ENCODE measurements at regions not wholly inside any gene's neighbourhood (a gene's known extent, or its start where the extent isn't known, plus 50 kb on each side); places are given as distances from the start of the nearest gene placed in this dataset.

DNA sequence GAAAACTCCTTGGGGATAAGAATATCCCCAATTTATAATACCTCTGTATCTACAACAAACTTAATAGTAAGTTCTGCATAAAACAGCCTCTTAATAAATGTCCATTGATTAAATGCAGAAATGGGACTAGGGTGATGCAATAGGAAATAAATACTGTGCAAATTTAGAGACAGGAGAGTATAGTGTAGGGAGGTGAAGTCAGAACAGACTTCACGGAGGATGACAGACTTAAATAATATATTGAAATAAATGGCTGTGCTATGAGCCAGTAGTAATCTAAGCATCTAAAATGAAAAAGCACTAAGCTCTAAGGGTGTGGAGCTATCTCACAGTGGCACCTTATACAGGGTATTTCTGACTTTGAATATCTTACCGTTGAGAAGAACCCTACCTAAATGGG is 265.3 kb downstream of the GRIN2B start:
- Histone ChIP-seq H3K36me3 (ENCODE audit: control insufficient read depth in 4 of 4, insufficient read depth in 3 of 4, low read depth in 1 of 4, low read length in 3 of 4) (no peaks in the 10 kb centered on the region), H3K27me3 (ENCODE audit: control insufficient read depth in 4 of 4, insufficient read depth in 4 of 4, low read length in 3 of 4) (peaks cover 0 to 5% (median 0%) of the 10 kb centered on the region in 4 donors), H3K27ac (ENCODE audit: low read depth in 1 of 2, low read length in 2 of 2) (no peak overlapping the region), H3K9me3 (ENCODE audit: control insufficient read depth in 4 of 4, low read length in 3 of 4) (peaks cover 0 to 2% (median 0%) of the 10 kb centered on the region in 4 donors), H3K4me3 (ENCODE audit: low read depth in 1 of 3, low read length in 3 of 3) (no peak overlapping the region), H3K4me1 (ENCODE audit: control insufficient read depth in 4 of 4, insufficient read depth in 4 of 4, low read length in 3 of 4) (no peaks in the 10 kb centered on the region), H3K9ac (ENCODE audit: low read depth in 1 of 2, low read length in 2 of 2) (no peak overlapping the region)
- TF ChIP-seq RXRA (IDR thresholded peaks at IDR 0.05) (no peak), NR2F2 (IDR thresholded peaks at IDR 0.05) (no peak), TAF1 (conservative IDR thresholded peaks at IDR 0.05) (no peak), YY1 (IDR thresholded peaks at IDR 0.05) (no peak), SP1 (IDR thresholded peaks at IDR 0.05) (no peak)
- TF ChIP-seq, protein P1, sequence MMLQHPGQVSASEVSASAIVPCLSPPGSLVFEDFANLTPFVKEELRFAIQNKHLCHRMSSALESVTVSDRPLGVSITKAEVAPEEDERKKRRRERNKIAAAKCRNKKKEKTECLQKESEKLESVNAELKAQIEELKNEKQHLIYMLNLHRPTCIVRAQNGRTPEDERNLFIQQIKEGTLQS (IDR thresholded peaks at IDR 0.05), result no peak
- TF ChIP-seq, protein P2, sequence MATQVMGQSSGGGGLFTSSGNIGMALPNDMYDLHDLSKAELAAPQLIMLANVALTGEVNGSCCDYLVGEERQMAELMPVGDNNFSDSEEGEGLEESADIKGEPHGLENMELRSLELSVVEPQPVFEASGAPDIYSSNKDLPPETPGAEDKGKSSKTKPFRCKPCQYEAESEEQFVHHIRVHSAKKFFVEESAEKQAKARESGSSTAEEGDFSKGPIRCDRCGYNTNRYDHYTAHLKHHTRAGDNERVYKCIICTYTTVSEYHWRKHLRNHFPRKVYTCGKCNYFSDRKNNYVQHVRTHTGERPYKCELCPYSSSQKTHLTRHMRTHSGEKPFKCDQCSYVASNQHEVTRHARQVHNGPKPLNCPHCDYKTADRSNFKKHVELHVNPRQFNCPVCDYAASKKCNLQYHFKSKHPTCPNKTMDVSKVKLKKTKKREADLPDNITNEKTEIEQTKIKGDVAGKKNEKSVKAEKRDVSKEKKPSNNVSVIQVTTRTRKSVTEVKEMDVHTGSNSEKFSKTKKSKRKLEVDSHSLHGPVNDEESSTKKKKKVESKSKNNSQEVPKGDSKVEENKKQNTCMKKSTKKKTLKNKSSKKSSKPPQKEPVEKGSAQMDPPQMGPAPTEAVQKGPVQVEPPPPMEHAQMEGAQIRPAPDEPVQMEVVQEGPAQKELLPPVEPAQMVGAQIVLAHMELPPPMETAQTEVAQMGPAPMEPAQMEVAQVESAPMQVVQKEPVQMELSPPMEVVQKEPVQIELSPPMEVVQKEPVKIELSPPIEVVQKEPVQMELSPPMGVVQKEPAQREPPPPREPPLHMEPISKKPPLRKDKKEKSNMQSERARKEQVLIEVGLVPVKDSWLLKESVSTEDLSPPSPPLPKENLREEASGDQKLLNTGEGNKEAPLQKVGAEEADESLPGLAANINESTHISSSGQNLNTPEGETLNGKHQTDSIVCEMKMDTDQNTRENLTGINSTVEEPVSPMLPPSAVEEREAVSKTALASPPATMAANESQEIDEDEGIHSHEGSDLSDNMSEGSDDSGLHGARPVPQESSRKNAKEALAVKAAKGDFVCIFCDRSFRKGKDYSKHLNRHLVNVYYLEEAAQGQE (IDR thresholded peaks at IDR 0.05), result no peak
- TF ChIP-seq, protein P3, sequence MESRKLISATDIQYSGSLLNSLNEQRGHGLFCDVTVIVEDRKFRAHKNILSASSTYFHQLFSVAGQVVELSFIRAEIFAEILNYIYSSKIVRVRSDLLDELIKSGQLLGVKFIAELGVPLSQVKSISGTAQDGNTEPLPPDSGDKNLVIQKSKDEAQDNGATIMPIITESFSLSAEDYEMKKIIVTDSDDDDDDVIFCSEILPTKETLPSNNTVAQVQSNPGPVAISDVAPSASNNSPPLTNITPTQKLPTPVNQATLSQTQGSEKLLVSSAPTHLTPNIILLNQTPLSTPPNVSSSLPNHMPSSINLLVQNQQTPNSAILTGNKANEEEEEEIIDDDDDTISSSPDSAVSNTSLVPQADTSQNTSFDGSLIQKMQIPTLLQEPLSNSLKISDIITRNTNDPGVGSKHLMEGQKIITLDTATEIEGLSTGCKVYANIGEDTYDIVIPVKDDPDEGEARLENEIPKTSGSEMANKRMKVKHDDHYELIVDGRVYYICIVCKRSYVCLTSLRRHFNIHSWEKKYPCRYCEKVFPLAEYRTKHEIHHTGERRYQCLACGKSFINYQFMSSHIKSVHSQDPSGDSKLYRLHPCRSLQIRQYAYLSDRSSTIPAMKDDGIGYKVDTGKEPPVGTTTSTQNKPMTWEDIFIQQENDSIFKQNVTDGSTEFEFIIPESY (IDR thresholded peaks at IDR 0.05), result no peak
- 87% methylated on average over 2 of the region's 2 CpGs for WGBS
- no peak for DNase-seq (ENCODE audit: low spot score)

DNA sequence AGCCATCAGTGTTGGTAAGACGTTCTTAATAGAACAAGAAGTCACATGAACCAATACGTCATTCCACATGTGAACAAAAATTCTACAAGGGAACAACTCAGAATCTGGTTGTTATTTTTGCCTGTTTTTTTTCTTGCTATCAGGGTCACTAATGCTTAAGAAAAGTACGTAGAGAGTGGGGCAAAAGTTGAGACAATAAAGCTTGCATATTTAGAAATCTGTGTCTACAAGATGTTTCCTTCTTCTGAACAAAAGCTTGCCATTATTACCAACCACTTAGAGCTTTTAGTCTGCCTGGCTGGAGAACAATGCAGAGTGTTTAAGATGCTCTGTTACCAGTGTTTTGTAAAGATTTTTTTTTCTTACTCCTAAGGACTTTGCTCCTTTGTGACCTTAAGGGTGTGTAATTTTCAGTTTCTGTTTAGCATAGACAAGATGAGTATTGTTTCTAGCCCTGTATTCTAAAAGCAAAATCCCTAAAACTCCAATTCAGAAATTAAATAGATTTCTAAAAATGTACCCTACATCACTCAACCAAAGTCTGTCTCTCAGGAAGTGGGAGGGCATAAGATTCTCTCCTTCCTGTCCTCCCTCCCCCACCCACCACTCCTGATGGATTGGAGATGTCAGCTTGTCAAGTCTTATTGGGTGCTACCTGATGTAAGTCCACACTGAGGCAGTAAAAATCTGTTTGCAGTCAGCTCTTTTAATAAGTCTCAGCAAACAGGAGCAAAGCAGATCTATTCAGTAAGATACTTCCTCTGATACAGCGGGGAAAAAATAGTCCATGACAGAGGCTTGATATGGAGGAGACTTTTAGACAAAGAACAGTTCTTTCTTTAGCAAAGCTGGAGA is 267.6 kb downstream of the GRIN2B start:
- 66% methylated on average over 4 of the region's 4 CpGs for WGBS
- Histone ChIP-seq H3K9ac (ENCODE audit: low read depth in 1 of 2, low read length in 2 of 2) (no peak overlapping the region), H3K36me3 (ENCODE audit: control insufficient read depth in 4 of 4, insufficient read depth in 3 of 4, low read depth in 1 of 4, low read length in 3 of 4) (no peaks in the 10 kb centered on the region), H3K27me3 (ENCODE audit: control insufficient read depth in 4 of 4, insufficient read depth in 4 of 4, low read length in 3 of 4) (peaks cover 0 to 2% (median 0%) of the 10 kb centered on the region in 4 donors), H3K4me3 (ENCODE audit: low read depth in 1 of 3, low read length in 3 of 3) (no peak overlapping the region), H3K4me1 (ENCODE audit: control insufficient read depth in 4 of 4, insufficient read depth in 4 of 4, low read length in 3 of 4) (no peaks in the 10 kb centered on the region), H3K9me3 (ENCODE audit: control insufficient read depth in 4 of 4, low read length in 3 of 4) (peaks cover 0 to 2% (median 0%) of the 10 kb centered on the region in 4 donors), H3K27ac (ENCODE audit: low read depth in 1 of 2, low read length in 2 of 2) (no peak overlapping the region)
- TF ChIP-seq, protein P3 (IDR thresholded peaks at IDR 0.05), result no peak
- TF ChIP-seq RXRA (IDR thresholded peaks at IDR 0.05), result no peak
- TF ChIP-seq FOXA2 (IDR thresholded peaks at IDR 0.05), result no peak
- TF ChIP-seq, protein P2 (IDR thresholded peaks at IDR 0.05), result no peak
- no peak for TF ChIP-seq HNF4A (conservative IDR thresholded peaks at IDR 0.05)
- TF ChIP-seq FOXA1 (IDR thresholded peaks at IDR 0.05), result no peak
- DNase-seq (ENCODE audit: low spot score), result no peak

Measured in liver (tissue), 7 donors.